CD8-positive, alpha-beta memory T cell (primary cell): ENCODE measurements at regions not wholly inside any gene's neighbourhood (a gene's known extent, or its start where the extent isn't known, plus 50 kb on each side); places are given as distances from the start of the nearest gene placed in this dataset.
A peak's percentile ranks its signal among the peaks of the same experiment; 100 is the strongest.
"Not testable (repeated sequence)": the region's sequence is repeated elsewhere in the genome, so short reads cannot be mapped to it uniquely, and the experiment has no call there.

Source experiments
- CTCF ChIA-PET: fragments of 350-600 bp; sonication (Branson Sonifier 250); formaldehyde crosslinking; loops from one replicate; lab custom pipeline; 2021; ENCODE audit warnings: antibody characterized with exemption; lab: Charles Lee
- POLR2A ChIA-PET: fragments of 350-600 bp; sonication (Branson Sonifier 250); formaldehyde crosslinking; loops from one replicate; lab custom pipeline; 2021; ENCODE audit warnings: antibody characterized with exemption; lab: Charles Lee
- DNase-seq, 5 donors: peaks; one replicate each; pipeline versions ENCODE4 v3.0.0 to v3.0.0-alpha.2; 2020 to 2022; ENCODE audit warnings: mixed read lengths in 1 of 5
- H3K27ac ChIP-seq: one replicate; pipeline ENCODE4 v1.7.0; 2013; ENCODE audit warnings: low read depth, mild to moderate bottlenecking, low read length, moderate library complexity
- H3K27me3 ChIP-seq: 2 replicates; pipeline ENCODE4 v1.7.0; 2013; ENCODE audit warnings: low read length, mild to moderate bottlenecking; ENCODE audit not compliant: insufficient read depth, poor library complexity, severe bottlenecking
- H3K36me3 ChIP-seq: 2 replicates; pipeline ENCODE4 v1.7.0; 2013; ENCODE audit warnings: mild to moderate bottlenecking, low read length, moderate library complexity; ENCODE audit not compliant: insufficient read depth
- H3K4me1 ChIP-seq: 2 replicates; pipeline ENCODE4 v1.7.0; 2013; ENCODE audit warnings: mild to moderate bottlenecking, low read length, moderate library complexity; ENCODE audit not compliant: insufficient read depth
- H3K4me3 ChIP-seq: 2 replicates; pipeline ENCODE4 v1.7.0; 2013; ENCODE audit warnings: mild to moderate bottlenecking, low read length
- H3K9me3 ChIP-seq: 2 replicates; pipeline ENCODE4 v1.7.0; 2013; ENCODE audit warnings: mild to moderate bottlenecking, low read length
- H3K27ac Mint-ChIP-seq, 8 donors: one replicate each; pipeline ENCODE4 v1.8.0; 2020 to 2021; ENCODE audit warnings: mixed read lengths in 8 of 8, mild to moderate bottlenecking in 6 of 8, inconsistent platforms in 3 of 8, moderate library complexity in 3 of 8
- H3K27me3 Mint-ChIP-seq, 2 donors: one replicate each; pipeline ENCODE4 v1.8.0; 2020 to 2021; ENCODE audit warnings: mixed read lengths in 2 of 2, mild to moderate bottlenecking in 1 of 2, moderate library complexity in 1 of 2
- H3K36me3 Mint-ChIP-seq, 3 donors: one replicate each; pipeline ENCODE4 v1.8.0; 2020 to 2021; ENCODE audit warnings: mixed read lengths in 3 of 3, inconsistent platforms in 1 of 3, mild to moderate bottlenecking in 1 of 3
- H3K4me1 Mint-ChIP-seq, 3 donors: one replicate each; pipeline ENCODE4 v1.8.0; 2020 to 2021; ENCODE audit warnings: mixed read lengths in 3 of 3, inconsistent platforms in 1 of 3, mild to moderate bottlenecking in 1 of 3
- H3K4me3 Mint-ChIP-seq, 7 donors: one replicate each; pipeline ENCODE4 v1.8.0; 2020 to 2021; ENCODE audit warnings: mixed read lengths in 7 of 7, mild to moderate bottlenecking in 6 of 7, moderate library complexity in 4 of 7, inconsistent platforms in 2 of 7
- H3K9me3 Mint-ChIP-seq, 5 donors: one replicate each; pipeline ENCODE4 v1.8.0; 2020 to 2022; ENCODE audit warnings: mixed read lengths in 5 of 5, mild to moderate bottlenecking in 3 of 5, moderate library complexity in 2 of 5, inconsistent platforms in 1 of 5

GRCh38 chr9:134568116-134568515 lies 73.5 kb upstream of the COL5A1 start:
- H3K9me3 Mint-ChIP-seq, result peaks cover 0 to 7% (median 5%) of the 10 kb centered on the region in 5 donors
- Histone ChIP-seq H3K27ac (no peak overlapping the region), H3K4me3 (no peak overlapping the region), H3K9me3 (peaks cover 4% of the 10 kb centered on the region), H3K27me3 (no peaks in the 10 kb centered on the region), H3K4me1 (no peaks in the 10 kb centered on the region), H3K36me3 (no peaks in the 10 kb centered on the region)
- ChIA-PET CTCF (no interaction called here), POLR2A (no interaction called here)
- no peaks in the 10 kb centered on the region for H3K27me3 Mint-ChIP-seq
- DNase-seq, result no peak
- no peak overlapping the region for H3K4me3 Mint-ChIP-seq
- no peak overlapping the region for H3K27ac Mint-ChIP-seq
- no peaks in the 10 kb centered on the region for H3K4me1 Mint-ChIP-seq
- H3K36me3 Mint-ChIP-seq, result no peaks in the 10 kb centered on the region

- peaks cover 0 to 7% (median 5%) of the 10 kb centered on the region in 5 donors for H3K9me3 Mint-ChIP-seq
- H3K27ac ChIP-seq, result no peak overlapping the region
- no peaks in the 10 kb centered on the region for H3K36me3 ChIP-seq
- H3K36me3 Mint-ChIP-seq, result no peaks in the 10 kb centered on the region
- ChIA-PET CTCF (no interaction called here), POLR2A (no interaction called here)
- no peaks in the 10 kb centered on the region for H3K4me1 ChIP-seq
- no peaks in the 10 kb centered on the region for H3K27me3 Mint-ChIP-seq
- no peaks in the 10 kb centered on the region for H3K27me3 ChIP-seq
- peaks cover 4% of the 10 kb centered on the region for H3K9me3 ChIP-seq
- H3K27ac Mint-ChIP-seq, result no peak overlapping the region
- no peaks in the 10 kb centered on the region for H3K4me1 Mint-ChIP-seq
- no peak for DNase-seq
- H3K4me3 Mint-ChIP-seq, result no peak overlapping the region
- no peak overlapping the region for H3K4me3 ChIP-seq
These were observed 72.8 kb upstream of the COL5A1 start for GRCh38 chr9:134568811-134569210.

GRCh38 chr9:134569626-134570025 lies 72.0 kb upstream of the COL5A1 start:
- DNase-seq, result no peak
- POLR2A ChIA-PET, result no interaction called here

GRCh38 chr9:134570151-134570621 lies 71.4 kb upstream of the COL5A1 start:
- ChIA-PET CTCF (no interaction called here), POLR2A (no interaction called here)
- no peaks in the 10 kb centered on the region for H3K4me1 Mint-ChIP-seq
- DNase-seq, result peak in 1 of 5 donors; percentile 41
- H3K36me3 Mint-ChIP-seq, result no peaks in the 10 kb centered on the region
- Histone ChIP-seq H3K36me3 (no peaks in the 10 kb centered on the region), H3K9me3 (peaks cover 4% of the 10 kb centered on the region), H3K27ac (no peak overlapping the region), H3K4me1 (no peaks in the 10 kb centered on the region), H3K4me3 (no peak overlapping the region), H3K27me3 (no peaks in the 10 kb centered on the region)
- H3K27ac Mint-ChIP-seq, result peak overlapping the region in 1 of 8 donors; percentile 91
- H3K4me3 Mint-ChIP-seq, result no peak overlapping the region
- H3K27me3 Mint-ChIP-seq, result no peaks in the 10 kb centered on the region
- H3K9me3 Mint-ChIP-seq, result peaks cover 0 to 7% (median 5%) of the 10 kb centered on the region in 5 donors

More at GRCh38 chr9:134569626-134570025, 72.0 kb upstream of the COL5A1 start:
- H3K4me1 Mint-ChIP-seq, result no peaks in the 10 kb centered on the region
- Histone ChIP-seq H3K27ac (no peak overlapping the region), H3K36me3 (no peaks in the 10 kb centered on the region), H3K4me3 (no peak overlapping the region), H3K9me3 (peaks cover 4% of the 10 kb centered on the region), H3K27me3 (no peaks in the 10 kb centered on the region), H3K4me1 (no peaks in the 10 kb centered on the region)
- H3K9me3 Mint-ChIP-seq, result peaks cover 0 to 7% (median 5%) of the 10 kb centered on the region in 5 donors
- H3K27ac Mint-ChIP-seq, result no peak overlapping the region
- no peaks in the 10 kb centered on the region for H3K27me3 Mint-ChIP-seq
- H3K36me3 Mint-ChIP-seq, result no peaks in the 10 kb centered on the region
- CTCF ChIA-PET, result no interaction called here
- no peak overlapping the region for H3K4me3 Mint-ChIP-seq

GRCh38 chr9:134570711-134571325 lies 70.8 kb upstream of the COL5A1 start:
- Histone ChIP-seq H3K36me3 (no peaks in the 10 kb centered on the region), H3K4me3 (no peak overlapping the region), H3K4me1 (no peaks in the 10 kb centered on the region), H3K27me3 (no peaks in the 10 kb centered on the region), H3K27ac (no peak overlapping the region), H3K9me3 (peaks cover 4% of the 10 kb centered on the region)
- CTCF ChIA-PET, result no interaction called here
- DNase-seq, result no peak
- H3K36me3 Mint-ChIP-seq, result no peaks in the 10 kb centered on the region
- no peaks in the 10 kb centered on the region for H3K4me1 Mint-ChIP-seq
- peaks cover 0 to 7% (median 5%) of the 10 kb centered on the region in 5 donors for H3K9me3 Mint-ChIP-seq
- POLR2A ChIA-PET, result no interaction called here
- H3K4me3 Mint-ChIP-seq, result no peak overlapping the region
- peak overlapping the region in 1 of 8 donors; percentile 54 for H3K27ac Mint-ChIP-seq
- no peaks in the 10 kb centered on the region for H3K27me3 Mint-ChIP-seq

GRCh38 chr9:134571326-134571931 lies 70.2 kb upstream of the COL5A1 start:
- Histone ChIP-seq H3K4me3 (no peak overlapping the region), H3K9me3 (peaks cover 4% of the 10 kb centered on the region), H3K27ac (no peak overlapping the region), H3K36me3 (no peaks in the 10 kb centered on the region), H3K4me1 (no peaks in the 10 kb centered on the region), H3K27me3 (no peaks in the 10 kb centered on the region)
- Mint-ChIP-seq H3K36me3 (no peaks in the 10 kb centered on the region), H3K27ac (peak overlapping the region in 1 of 8 donors; percentile 54), H3K27me3 (no peaks in the 10 kb centered on the region), H3K4me1 (no peaks in the 10 kb centered on the region), H3K9me3 (peaks cover 0 to 7% (median 5%) of the 10 kb centered on the region in 5 donors), H3K4me3 (no peak overlapping the region)
- ChIA-PET POLR2A (no interaction called here), CTCF (no interaction called here)
- peak in 1 of 5 donors; percentile 29 for DNase-seq

- H3K36me3 ChIP-seq, result no peaks in the 10 kb centered on the region
- no peak overlapping the region for H3K4me3 ChIP-seq
- H3K27me3 Mint-ChIP-seq, result peaks cover 0 to 7% of the 10 kb centered on the region in 2 donors
- no peak overlapping the region for H3K27ac ChIP-seq
- POLR2A ChIA-PET, result no interaction called here
- no peaks in the 10 kb centered on the region for H3K36me3 Mint-ChIP-seq
- CTCF ChIA-PET, result no interaction called here
- H3K9me3 ChIP-seq, result no peaks in the 10 kb centered on the region
- H3K4me1 Mint-ChIP-seq, result no peaks in the 10 kb centered on the region
- H3K4me3 Mint-ChIP-seq, result no peak overlapping the region
- H3K4me1 ChIP-seq, result no peaks in the 10 kb centered on the region
- no peaks in the 10 kb centered on the region for H3K27me3 ChIP-seq
- no peak overlapping the region for H3K27ac Mint-ChIP-seq
- peak in 1 of 5 donors; percentile 45 for DNase-seq
- peaks cover 0 to 4% (median 3%) of the 10 kb centered on the region in 5 donors for H3K9me3 Mint-ChIP-seq
These were observed 69.4 kb upstream of the COL5A1 start for GRCh38 chr9:134571946-134572917.

GRCh38 chr9:134574686-134575085 lies 66.9 kb upstream of the COL5A1 start:
- H3K27me3 ChIP-seq, H3K9me3 Mint-ChIP-seq, POLR2A ChIA-PET, H3K4me1 ChIP-seq, H3K27ac ChIP-seq, H3K4me3 ChIP-seq, H3K4me3 Mint-ChIP-seq, H3K9me3 ChIP-seq, H3K27ac Mint-ChIP-seq, DNase-seq, H3K36me3 ChIP-seq, H3K4me1 Mint-ChIP-seq, H3K36me3 Mint-ChIP-seq, CTCF ChIA-PET: not testable (repeated sequence)
- H3K27me3 Mint-ChIP-seq, result peaks cover 3 to 26% of the 10 kb centered on the region in 2 donors
